ENCODE measurements at regions not wholly inside any gene's neighbourhood (a gene's known extent, or its start where the extent isn't known, plus 50 kb on each side); places are given as distances from the start of the nearest gene placed in this dataset.

DNA sequence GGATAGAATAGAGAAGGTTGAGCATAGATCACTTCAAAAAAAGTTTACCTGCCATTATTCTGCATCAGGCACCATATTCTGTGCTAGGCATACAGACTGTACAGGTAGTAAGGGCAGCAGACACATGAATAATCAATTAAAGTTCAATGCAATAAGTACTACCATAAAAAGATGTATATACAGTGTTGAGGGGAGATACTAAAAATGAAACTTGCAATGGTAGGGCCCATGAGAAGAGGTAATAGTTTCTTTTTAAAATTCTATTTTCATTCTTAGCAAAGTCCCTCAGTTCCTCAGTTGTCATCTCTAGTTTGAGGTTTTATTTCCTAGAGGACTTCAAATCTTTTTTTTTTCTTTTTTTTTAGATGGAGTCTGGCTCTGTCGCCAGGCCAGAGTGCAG, 819.9 kb downstream of the FAM181B start:
- CTCF ChIA-PET: no interaction called here

DNA sequence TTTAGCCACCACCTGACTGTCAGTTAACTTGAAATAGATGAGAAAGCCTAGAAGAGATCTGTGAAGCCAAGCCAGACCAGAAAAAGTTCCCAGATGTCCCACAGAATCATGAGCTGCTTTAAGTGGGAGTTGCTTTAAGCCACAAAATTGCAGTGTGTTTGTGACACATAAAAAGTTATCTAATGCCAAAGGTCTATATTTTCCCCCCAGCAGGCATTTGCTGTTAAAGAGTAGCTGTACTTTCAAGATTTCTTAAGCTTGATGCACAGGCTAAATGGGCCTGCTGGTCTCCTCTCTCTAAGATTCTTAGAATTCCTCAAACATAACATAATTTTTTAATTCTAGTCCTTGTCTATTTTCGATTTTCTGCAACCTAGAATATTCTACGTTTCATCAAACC, 825.7 kb downstream of the FAM181B start:
- DNase-seq (ENCODE audit: low read depth in 1 of 2, low spot score in 1 of 2) (no peak), FAIRE-seq (no peak), ATAC-seq (no peak)
- POLR2A ChIA-PET: no interaction called here
- no peak overlapping the region for H3K4me3 ChIP-seq
- WGBS (ENCODE audit: missing lambda C conversion rate): 0% methylated on average over 2 of the region's 2 CpGs
- CTCF ChIA-PET: no interaction called here
- H3K9me3 ChIP-seq: no peaks in the 10 kb centered on the region
- no peak overlapping the region for H3K4me2 ChIP-seq
- TF ChIP-seq, protein P1, sequence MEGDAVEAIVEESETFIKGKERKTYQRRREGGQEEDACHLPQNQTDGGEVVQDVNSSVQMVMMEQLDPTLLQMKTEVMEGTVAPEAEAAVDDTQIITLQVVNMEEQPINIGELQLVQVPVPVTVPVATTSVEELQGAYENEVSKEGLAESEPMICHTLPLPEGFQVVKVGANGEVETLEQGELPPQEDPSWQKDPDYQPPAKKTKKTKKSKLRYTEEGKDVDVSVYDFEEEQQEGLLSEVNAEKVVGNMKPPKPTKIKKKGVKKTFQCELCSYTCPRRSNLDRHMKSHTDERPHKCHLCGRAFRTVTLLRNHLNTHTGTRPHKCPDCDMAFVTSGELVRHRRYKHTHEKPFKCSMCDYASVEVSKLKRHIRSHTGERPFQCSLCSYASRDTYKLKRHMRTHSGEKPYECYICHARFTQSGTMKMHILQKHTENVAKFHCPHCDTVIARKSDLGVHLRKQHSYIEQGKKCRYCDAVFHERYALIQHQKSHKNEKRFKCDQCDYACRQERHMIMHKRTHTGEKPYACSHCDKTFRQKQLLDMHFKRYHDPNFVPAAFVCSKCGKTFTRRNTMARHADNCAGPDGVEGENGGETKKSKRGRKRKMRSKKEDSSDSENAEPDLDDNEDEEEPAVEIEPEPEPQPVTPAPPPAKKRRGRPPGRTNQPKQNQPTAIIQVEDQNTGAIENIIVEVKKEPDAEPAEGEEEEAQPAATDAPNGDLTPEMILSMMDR (IDR thresholded peaks at IDR 0.05): no peak
- TF ChIP-seq, protein P2, sequence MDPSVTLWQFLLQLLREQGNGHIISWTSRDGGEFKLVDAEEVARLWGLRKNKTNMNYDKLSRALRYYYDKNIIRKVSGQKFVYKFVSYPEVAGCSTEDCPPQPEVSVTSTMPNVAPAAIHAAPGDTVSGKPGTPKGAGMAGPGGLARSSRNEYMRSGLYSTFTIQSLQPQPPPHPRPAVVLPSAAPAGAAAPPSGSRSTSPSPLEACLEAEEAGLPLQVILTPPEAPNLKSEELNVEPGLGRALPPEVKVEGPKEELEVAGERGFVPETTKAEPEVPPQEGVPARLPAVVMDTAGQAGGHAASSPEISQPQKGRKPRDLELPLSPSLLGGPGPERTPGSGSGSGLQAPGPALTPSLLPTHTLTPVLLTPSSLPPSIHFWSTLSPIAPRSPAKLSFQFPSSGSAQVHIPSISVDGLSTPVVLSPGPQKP (IDR thresholded peaks at IDR 0.05; ENCODE audit: low read depth, low read length): no peak
- TF ChIP-seq HOXB5 (CRISPR knock-in tag; IDR thresholded peaks at IDR 0.05) (no peak), MAZ (IDR thresholded peaks at IDR 0.05; ENCODE audit: borderline replicate concordance, low read depth, low read length) (no peak), CHD2 (IDR thresholded peaks at IDR 0.05; ENCODE audit: low read length, partially characterized antibody) (no peak), SMC3 (IDR thresholded peaks at IDR 0.05) (no peak), EHMT2 (IDR thresholded peaks at IDR 0.05; ENCODE audit: low read depth) (no peak), EP300 (IDR thresholded peaks at IDR 0.05) (no peak), CBX2 (IDR thresholded peaks at IDR 0.05; ENCODE audit: borderline replicate concordance, low read depth) (no peak), JUNB (IDR thresholded peaks at IDR 0.05) (no peak), ZSCAN20 (CRISPR knock-in tag; IDR thresholded peaks at IDR 0.05) (no peak), FOSB (CRISPR knock-in tag; IDR thresholded peaks at IDR 0.05) (no peak), MAFK (IDR thresholded peaks at IDR 0.05; ENCODE audit: partially characterized antibody) (no peak), RAD21 (conservative IDR thresholded peaks at IDR 0.05 in 1 of 2, IDR thresholded peaks at IDR 0.05 in 1 of 2) (no peak)
- TF ChIP-seq, protein P3, sequence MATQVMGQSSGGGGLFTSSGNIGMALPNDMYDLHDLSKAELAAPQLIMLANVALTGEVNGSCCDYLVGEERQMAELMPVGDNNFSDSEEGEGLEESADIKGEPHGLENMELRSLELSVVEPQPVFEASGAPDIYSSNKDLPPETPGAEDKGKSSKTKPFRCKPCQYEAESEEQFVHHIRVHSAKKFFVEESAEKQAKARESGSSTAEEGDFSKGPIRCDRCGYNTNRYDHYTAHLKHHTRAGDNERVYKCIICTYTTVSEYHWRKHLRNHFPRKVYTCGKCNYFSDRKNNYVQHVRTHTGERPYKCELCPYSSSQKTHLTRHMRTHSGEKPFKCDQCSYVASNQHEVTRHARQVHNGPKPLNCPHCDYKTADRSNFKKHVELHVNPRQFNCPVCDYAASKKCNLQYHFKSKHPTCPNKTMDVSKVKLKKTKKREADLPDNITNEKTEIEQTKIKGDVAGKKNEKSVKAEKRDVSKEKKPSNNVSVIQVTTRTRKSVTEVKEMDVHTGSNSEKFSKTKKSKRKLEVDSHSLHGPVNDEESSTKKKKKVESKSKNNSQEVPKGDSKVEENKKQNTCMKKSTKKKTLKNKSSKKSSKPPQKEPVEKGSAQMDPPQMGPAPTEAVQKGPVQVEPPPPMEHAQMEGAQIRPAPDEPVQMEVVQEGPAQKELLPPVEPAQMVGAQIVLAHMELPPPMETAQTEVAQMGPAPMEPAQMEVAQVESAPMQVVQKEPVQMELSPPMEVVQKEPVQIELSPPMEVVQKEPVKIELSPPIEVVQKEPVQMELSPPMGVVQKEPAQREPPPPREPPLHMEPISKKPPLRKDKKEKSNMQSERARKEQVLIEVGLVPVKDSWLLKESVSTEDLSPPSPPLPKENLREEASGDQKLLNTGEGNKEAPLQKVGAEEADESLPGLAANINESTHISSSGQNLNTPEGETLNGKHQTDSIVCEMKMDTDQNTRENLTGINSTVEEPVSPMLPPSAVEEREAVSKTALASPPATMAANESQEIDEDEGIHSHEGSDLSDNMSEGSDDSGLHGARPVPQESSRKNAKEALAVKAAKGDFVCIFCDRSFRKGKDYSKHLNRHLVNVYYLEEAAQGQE (IDR thresholded peaks at IDR 0.05): no peak
- TF ChIP-seq, protein P4, sequence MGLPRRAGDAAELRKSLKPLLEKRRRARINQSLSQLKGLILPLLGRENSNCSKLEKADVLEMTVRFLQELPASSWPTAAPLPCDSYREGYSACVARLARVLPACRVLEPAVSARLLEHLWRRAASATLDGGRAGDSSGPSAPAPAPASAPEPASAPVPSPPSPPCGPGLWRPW (IDR thresholded peaks at IDR 0.05): no peak
- TF ChIP-seq, protein P5, sequence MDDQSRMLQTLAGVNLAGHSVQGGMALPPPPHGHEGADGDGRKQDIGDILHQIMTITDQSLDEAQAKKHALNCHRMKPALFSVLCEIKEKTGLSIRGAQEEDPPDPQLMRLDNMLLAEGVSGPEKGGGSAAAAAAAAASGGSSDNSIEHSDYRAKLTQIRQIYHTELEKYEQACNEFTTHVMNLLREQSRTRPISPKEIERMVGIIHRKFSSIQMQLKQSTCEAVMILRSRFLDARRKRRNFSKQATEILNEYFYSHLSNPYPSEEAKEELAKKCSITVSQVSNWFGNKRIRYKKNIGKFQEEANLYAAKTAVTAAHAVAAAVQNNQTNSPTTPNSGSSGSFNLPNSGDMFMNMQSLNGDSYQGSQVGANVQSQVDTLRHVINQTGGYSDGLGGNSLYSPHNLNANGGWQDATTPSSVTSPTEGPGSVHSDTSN (IDR thresholded peaks at IDR 0.05): no peak
- TF ChIP-seq, protein P6, sequence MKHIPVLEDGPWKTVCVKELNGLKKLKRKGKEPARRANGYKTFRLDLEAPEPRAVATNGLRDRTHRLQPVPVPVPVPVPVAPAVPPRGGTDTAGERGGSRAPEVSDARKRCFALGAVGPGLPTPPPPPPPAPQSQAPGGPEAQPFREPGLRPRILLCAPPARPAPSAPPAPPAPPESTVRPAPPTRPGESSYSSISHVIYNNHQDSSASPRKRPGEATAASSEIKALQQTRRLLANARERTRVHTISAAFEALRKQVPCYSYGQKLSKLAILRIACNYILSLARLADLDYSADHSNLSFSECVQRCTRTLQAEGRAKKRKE (CRISPR knock-in tag; IDR thresholded peaks at IDR 0.05; ENCODE audit: low read depth): no peak
- TF ChIP-seq, protein P7, sequence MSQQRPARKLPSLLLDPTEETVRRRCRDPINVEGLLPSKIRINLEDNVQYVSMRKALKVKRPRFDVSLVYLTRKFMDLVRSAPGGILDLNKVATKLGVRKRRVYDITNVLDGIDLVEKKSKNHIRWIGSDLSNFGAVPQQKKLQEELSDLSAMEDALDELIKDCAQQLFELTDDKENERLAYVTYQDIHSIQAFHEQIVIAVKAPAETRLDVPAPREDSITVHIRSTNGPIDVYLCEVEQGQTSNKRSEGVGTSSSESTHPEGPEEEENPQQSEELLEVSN (IDR thresholded peaks at IDR 0.05; ENCODE audit: borderline replicate concordance, low read depth): no peak
- no peak overlapping the region for H3K27ac ChIP-seq
- no peaks in the 10 kb centered on the region for H3K4me1 ChIP-seq

More for the DNA sequence above, 819.9 kb downstream of the FAM181B start:
- Histone ChIP-seq H3K27ac (no peak overlapping the region), H3K4me2 (no peak overlapping the region), H3K4me1 (no peaks in the 10 kb centered on the region), H3K4me3 (no peak overlapping the region), H3K9me3 (no peaks in the 10 kb centered on the region)
- no peak for ATAC-seq
- no peak for DNase-seq (ENCODE audit: low read depth in 1 of 2, low spot score in 1 of 2)
- WGBS (ENCODE audit: missing lambda C conversion rate): 11% methylated on average over 1 of the region's 1 CpG
- no peak for FAIRE-seq
- TF ChIP-seq RAD21 (conservative IDR thresholded peaks at IDR 0.05 in 1 of 2, IDR thresholded peaks at IDR 0.05 in 1 of 2): no peak
- TF ChIP-seq, protein P2 (IDR thresholded peaks at IDR 0.05; ENCODE audit: low read depth, low read length): no peak
- no peak for TF ChIP-seq RFX5 (IDR thresholded peaks at IDR 0.05)
- TF ChIP-seq CHD2 (IDR thresholded peaks at IDR 0.05; ENCODE audit: low read length, partially characterized antibody): no peak
- POLR2A ChIA-PET: no interaction called here
